ENCODE measurements at regions not wholly inside any gene's neighbourhood (a gene's known extent, or its start where the extent isn't known, plus 50 kb on each side); places are given as distances from the start of the nearest gene placed in this dataset.

DNA sequence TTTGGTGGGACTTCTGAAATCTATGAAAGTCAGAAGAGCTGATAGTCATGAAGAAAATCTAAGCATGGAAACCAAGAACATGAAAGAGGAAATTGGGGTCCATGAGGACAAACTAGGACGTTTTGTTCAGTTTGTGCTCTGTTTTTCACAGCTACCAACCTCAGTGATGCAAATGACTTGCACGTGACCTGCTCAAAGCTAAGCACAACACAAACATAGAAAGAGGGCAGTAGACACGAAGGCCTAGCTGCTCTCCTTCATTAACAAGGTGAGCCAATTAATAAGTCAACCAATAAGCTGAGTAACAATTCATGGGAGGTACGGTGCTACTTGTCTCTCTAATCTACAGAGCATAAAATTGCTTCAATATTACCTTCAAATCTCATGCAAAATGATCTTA is 684.1 kb downstream of the TRAM1L1 start:
- Histone ChIP-seq H3K36me3 (no peaks in the 10 kb centered on the region), H3K4me1 (no peaks in the 10 kb centered on the region), H3K27me3 (ENCODE audit: low read depth) (no peaks in the 10 kb centered on the region), H3K4me3 (no peak overlapping the region), H3K9me3 (replicated peaks) (no peaks in the 10 kb centered on the region), H3K27ac (replicated peaks) (no peak overlapping the region)
- TF ChIP-seq, protein P1, sequence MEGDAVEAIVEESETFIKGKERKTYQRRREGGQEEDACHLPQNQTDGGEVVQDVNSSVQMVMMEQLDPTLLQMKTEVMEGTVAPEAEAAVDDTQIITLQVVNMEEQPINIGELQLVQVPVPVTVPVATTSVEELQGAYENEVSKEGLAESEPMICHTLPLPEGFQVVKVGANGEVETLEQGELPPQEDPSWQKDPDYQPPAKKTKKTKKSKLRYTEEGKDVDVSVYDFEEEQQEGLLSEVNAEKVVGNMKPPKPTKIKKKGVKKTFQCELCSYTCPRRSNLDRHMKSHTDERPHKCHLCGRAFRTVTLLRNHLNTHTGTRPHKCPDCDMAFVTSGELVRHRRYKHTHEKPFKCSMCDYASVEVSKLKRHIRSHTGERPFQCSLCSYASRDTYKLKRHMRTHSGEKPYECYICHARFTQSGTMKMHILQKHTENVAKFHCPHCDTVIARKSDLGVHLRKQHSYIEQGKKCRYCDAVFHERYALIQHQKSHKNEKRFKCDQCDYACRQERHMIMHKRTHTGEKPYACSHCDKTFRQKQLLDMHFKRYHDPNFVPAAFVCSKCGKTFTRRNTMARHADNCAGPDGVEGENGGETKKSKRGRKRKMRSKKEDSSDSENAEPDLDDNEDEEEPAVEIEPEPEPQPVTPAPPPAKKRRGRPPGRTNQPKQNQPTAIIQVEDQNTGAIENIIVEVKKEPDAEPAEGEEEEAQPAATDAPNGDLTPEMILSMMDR (IDR thresholded peaks at IDR 0.05; ENCODE audit: borderline replicate concordance) = no peak
- intact Hi-C loops (cut with micrococcal nuclease) = no loop called here
- no peak for DNase-seq

DNA sequence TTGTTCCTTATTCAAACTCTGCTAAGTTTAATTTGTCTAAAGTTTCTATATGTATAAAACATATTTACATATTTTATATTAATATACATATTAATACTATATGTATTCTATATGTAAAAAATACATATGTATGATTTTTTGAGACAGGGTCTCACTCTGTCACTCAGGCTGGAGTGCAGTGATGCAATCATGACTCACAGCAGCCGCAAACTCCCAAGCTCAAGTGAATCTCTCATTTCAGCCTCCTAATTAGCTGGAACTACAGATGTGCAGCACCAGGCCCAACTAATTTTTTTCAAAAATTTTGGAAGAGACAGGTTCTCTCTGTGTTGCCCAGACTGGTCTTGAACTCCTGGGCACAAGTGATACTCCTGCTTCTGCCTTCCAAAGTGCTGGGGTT is 684.9 kb downstream of the TRAM1L1 start:
- H3K27ac ChIP-seq (replicated peaks) = no peak overlapping the region
- DNase-seq = no peak
- no peaks in the 10 kb centered on the region for H3K4me1 ChIP-seq
- intact Hi-C loops (cut with micrococcal nuclease) = no loop called here
- no peaks in the 10 kb centered on the region for H3K36me3 ChIP-seq
- H3K9me3 ChIP-seq (replicated peaks) = no peaks in the 10 kb centered on the region
- no peaks in the 10 kb centered on the region for H3K27me3 ChIP-seq (ENCODE audit: low read depth)
- TF ChIP-seq, protein P1 (IDR thresholded peaks at IDR 0.05; ENCODE audit: borderline replicate concordance) = no peak
- no peak overlapping the region for H3K4me3 ChIP-seq

DNA sequence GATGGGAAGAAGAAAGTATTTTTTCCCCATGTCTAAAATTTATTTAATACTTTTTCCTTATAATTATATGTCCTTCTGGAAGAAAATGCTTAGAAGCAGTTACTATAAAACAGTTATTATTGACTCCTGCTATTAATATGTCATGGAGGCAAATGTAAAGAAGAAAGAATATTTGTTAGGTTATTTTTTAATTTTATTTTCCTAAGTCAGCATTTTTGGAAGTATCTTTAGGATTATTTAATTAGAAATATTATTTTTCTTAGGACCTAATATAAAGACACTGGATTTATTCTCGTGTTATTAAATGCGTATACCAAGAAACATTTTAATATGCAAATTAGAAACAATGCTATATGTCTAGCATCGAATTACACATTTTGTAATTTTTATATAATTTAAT is 687.7 kb downstream of the TRAM1L1 start:
- no peaks in the 10 kb centered on the region for H3K9me3 ChIP-seq (replicated peaks)
- no peak overlapping the region for H3K4me3 ChIP-seq
- no peak overlapping the region for H3K27ac ChIP-seq (replicated peaks)
- DNase-seq = no peak
- TF ChIP-seq, protein P1 (IDR thresholded peaks at IDR 0.05; ENCODE audit: borderline replicate concordance) = no peak
- no peaks in the 10 kb centered on the region for H3K27me3 ChIP-seq (ENCODE audit: low read depth)
- no peaks in the 10 kb centered on the region for H3K36me3 ChIP-seq
- H3K4me1 ChIP-seq = no peaks in the 10 kb centered on the region
- intact Hi-C loops (cut with micrococcal nuclease) = no loop called here

DNA sequence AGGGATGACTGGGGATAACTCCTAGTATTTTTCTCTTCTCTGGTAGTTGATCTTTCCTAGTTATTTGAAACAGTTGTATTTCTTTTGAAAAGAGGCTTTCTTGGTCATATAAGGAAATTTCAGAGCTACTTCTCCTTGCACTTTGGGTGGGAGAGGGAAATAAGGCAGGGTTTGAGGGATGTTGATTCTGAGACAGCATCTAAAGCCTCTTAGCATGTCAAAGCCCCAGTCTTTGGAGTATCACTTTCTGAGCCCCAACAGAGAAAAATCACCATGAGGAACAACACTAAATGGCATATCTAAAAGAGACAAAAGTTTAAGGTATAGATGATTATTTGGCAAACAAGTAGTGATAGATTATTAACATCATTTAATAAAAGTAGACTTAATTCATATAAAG is 688.1 kb downstream of the TRAM1L1 start:
- no peaks in the 10 kb centered on the region for H3K27me3 ChIP-seq (ENCODE audit: low read depth)
- DNase-seq = no peak
- no peak overlapping the region for H3K4me3 ChIP-seq
- intact Hi-C loops (cut with micrococcal nuclease) = no loop called here
- no peaks in the 10 kb centered on the region for H3K36me3 ChIP-seq
- no peaks in the 10 kb centered on the region for H3K9me3 ChIP-seq (replicated peaks)
- H3K27ac ChIP-seq (replicated peaks) = no peak overlapping the region
- H3K4me1 ChIP-seq = no peaks in the 10 kb centered on the region
- TF ChIP-seq, protein P1 (IDR thresholded peaks at IDR 0.05; ENCODE audit: borderline replicate concordance) = no peak

GRCh38 chr4:116395408-116395807 is 690.0 kb downstream of the TRAM1L1 start:
- Histone ChIP-seq H3K4me1 (no peaks in the 10 kb centered on the region), H3K4me3 (no peak overlapping the region), H3K36me3 (no peaks in the 10 kb centered on the region), H3K9me3 (replicated peaks) (no peaks in the 10 kb centered on the region), H3K27me3 (ENCODE audit: low read depth) (no peaks in the 10 kb centered on the region), H3K27ac (replicated peaks) (no peak overlapping the region)
- TF ChIP-seq, protein P1 (IDR thresholded peaks at IDR 0.05; ENCODE audit: borderline replicate concordance) = no peak
- no peak for DNase-seq
- intact Hi-C loops (cut with micrococcal nuclease) = no loop called here

GRCh38 chr4:116391020-116391419 is 694.4 kb downstream of the TRAM1L1 start:
- Histone ChIP-seq H3K4me1 (no peaks in the 10 kb centered on the region), H3K4me3 (no peak overlapping the region), H3K27ac (replicated peaks) (no peak overlapping the region), H3K9me3 (replicated peaks) (no peaks in the 10 kb centered on the region), H3K36me3 (no peaks in the 10 kb centered on the region), H3K27me3 (ENCODE audit: low read depth) (no peaks in the 10 kb centered on the region)
- TF ChIP-seq, protein P1 (IDR thresholded peaks at IDR 0.05; ENCODE audit: borderline replicate concordance) = no peak
- intact Hi-C loops (cut with micrococcal nuclease) = no loop called here
- DNase-seq = no peak

Measured in left ventricle myocardium inferior (tissue), 1 donor.